ENCODE measurements at regions not wholly inside any gene's neighbourhood (a gene's known extent, or its start where the extent isn't known, plus 50 kb on each side); places are given as distances from the start of the nearest gene placed in this dataset.

DNA sequence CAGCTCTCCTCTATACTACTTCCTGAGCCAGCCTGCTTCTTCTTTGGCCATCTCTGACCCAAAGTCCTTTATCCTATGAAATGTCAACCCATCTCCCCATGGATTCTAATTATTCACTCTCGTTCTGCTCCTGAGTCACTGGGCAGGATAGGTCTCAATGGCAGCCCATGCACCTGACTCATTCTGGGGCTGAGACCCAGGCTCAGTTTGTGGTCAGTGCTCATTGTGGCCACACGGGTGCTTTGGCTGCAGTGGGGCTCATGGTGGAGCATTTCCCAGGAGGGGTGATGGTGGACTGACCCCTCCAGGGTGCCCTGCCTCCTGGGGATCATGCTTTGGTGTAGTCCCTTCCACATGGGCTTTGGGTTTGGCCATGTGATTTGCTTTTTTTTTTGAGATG is 154.8 kb upstream of the WSCD1 start:
- TF ChIP-seq TCF7 (CRISPR knock-in tag; IDR thresholded peaks at IDR 0.05; ENCODE audit: low read depth): no peak
- TF ChIP-seq, protein P1, sequence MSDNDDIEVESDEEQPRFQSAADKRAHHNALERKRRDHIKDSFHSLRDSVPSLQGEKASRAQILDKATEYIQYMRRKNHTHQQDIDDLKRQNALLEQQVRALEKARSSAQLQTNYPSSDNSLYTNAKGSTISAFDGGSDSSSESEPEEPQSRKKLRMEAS (CRISPR knock-in tag; IDR thresholded peaks at IDR 0.05): no peak
- TF ChIP-seq, protein P2, sequence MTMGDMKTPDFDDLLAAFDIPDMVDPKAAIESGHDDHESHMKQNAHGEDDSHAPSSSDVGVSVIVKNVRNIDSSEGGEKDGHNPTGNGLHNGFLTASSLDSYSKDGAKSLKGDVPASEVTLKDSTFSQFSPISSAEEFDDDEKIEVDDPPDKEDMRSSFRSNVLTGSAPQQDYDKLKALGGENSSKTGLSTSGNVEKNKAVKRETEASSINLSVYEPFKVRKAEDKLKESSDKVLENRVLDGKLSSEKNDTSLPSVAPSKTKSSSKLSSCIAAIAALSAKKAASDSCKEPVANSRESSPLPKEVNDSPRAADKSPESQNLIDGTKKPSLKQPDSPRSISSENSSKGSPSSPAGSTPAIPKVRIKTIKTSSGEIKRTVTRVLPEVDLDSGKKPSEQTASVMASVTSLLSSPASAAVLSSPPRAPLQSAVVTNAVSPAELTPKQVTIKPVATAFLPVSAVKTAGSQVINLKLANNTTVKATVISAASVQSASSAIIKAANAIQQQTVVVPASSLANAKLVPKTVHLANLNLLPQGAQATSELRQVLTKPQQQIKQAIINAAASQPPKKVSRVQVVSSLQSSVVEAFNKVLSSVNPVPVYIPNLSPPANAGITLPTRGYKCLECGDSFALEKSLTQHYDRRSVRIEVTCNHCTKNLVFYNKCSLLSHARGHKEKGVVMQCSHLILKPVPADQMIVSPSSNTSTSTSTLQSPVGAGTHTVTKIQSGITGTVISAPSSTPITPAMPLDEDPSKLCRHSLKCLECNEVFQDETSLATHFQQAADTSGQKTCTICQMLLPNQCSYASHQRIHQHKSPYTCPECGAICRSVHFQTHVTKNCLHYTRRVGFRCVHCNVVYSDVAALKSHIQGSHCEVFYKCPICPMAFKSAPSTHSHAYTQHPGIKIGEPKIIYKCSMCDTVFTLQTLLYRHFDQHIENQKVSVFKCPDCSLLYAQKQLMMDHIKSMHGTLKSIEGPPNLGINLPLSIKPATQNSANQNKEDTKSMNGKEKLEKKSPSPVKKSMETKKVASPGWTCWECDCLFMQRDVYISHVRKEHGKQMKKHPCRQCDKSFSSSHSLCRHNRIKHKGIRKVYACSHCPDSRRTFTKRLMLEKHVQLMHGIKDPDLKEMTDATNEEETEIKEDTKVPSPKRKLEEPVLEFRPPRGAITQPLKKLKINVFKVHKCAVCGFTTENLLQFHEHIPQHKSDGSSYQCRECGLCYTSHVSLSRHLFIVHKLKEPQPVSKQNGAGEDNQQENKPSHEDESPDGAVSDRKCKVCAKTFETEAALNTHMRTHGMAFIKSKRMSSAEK (CRISPR knock-in tag; IDR thresholded peaks at IDR 0.05; ENCODE audit: borderline replicate concordance): no peak
- no peak for TF ChIP-seq HMGA2 (CRISPR knock-in tag; IDR thresholded peaks at IDR 0.05)
- TF ChIP-seq MYBL2 (CRISPR knock-in tag; IDR thresholded peaks at IDR 0.05): no peak
- TF ChIP-seq FOXK1 (CRISPR knock-in tag; IDR thresholded peaks at IDR 0.05): no peak
- TF ChIP-seq, protein P3, sequence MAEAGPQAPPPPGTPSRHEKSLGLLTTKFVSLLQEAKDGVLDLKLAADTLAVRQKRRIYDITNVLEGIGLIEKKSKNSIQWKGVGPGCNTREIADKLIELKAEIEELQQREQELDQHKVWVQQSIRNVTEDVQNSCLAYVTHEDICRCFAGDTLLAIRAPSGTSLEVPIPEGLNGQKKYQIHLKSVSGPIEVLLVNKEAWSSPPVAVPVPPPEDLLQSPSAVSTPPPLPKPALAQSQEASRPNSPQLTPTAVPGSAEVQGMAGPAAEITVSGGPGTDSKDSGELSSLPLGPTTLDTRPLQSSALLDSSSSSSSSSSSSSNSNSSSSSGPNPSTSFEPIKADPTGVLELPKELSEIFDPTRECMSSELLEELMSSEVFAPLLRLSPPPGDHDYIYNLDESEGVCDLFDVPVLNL (CRISPR knock-in tag; IDR thresholded peaks at IDR 0.05; ENCODE audit: borderline replicate concordance, low read depth): no peak
- TF ChIP-seq, protein P4, sequence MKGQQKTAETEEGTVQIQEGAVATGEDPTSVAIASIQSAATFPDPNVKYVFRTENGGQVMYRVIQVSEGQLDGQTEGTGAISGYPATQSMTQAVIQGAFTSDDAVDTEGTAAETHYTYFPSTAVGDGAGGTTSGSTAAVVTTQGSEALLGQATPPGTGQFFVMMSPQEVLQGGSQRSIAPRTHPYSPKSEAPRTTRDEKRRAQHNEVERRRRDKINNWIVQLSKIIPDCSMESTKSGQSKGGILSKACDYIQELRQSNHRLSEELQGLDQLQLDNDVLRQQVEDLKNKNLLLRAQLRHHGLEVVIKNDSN (CRISPR knock-in tag; IDR thresholded peaks at IDR 0.05): no peak
- no peak for TF ChIP-seq RORB (CRISPR knock-in tag; IDR thresholded peaks at IDR 0.05)
- TF ChIP-seq, protein P5, sequence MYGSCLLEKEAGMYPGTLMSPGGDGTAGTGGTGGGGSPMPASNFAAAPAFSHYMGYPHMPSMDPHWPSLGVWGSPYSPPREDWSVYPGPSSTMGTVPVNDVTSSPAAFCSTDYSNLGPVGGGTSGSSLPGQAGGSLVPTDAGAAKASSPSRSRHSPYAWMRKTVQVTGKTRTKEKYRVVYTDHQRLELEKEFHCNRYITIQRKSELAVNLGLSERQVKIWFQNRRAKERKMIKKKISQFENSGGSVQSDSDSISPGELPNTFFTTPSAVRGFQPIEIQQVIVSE (CRISPR knock-in tag; IDR thresholded peaks at IDR 0.05; ENCODE audit: borderline replicate concordance): no peak
- no peak for TF ChIP-seq NR2C2 (CRISPR knock-in tag; IDR thresholded peaks at IDR 0.05)
- TF ChIP-seq, protein P6, sequence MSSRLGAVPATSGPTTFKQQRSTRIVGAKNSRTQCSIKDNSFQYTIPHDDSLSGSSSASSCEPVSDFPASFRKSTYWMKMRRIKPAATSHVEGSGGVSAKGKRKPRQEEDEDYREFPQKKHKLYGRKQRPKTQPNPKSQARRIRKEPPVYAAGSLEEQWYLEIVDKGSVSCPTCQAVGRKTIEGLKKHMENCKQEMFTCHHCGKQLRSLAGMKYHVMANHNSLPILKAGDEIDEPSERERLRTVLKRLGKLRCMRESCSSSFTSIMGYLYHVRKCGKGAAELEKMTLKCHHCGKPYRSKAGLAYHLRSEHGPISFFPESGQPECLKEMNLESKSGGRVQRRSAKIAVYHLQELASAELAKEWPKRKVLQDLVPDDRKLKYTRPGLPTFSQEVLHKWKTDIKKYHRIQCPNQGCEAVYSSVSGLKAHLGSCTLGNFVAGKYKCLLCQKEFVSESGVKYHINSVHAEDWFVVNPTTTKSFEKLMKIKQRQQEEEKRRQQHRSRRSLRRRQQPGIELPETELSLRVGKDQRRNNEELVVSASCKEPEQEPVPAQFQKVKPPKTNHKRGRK (CRISPR knock-in tag; IDR thresholded peaks at IDR 0.05; ENCODE audit: borderline replicate concordance): no peak
- TF ChIP-seq NR1H2 (CRISPR knock-in tag; IDR thresholded peaks at IDR 0.05): no peak
- TF ChIP-seq, protein P7, sequence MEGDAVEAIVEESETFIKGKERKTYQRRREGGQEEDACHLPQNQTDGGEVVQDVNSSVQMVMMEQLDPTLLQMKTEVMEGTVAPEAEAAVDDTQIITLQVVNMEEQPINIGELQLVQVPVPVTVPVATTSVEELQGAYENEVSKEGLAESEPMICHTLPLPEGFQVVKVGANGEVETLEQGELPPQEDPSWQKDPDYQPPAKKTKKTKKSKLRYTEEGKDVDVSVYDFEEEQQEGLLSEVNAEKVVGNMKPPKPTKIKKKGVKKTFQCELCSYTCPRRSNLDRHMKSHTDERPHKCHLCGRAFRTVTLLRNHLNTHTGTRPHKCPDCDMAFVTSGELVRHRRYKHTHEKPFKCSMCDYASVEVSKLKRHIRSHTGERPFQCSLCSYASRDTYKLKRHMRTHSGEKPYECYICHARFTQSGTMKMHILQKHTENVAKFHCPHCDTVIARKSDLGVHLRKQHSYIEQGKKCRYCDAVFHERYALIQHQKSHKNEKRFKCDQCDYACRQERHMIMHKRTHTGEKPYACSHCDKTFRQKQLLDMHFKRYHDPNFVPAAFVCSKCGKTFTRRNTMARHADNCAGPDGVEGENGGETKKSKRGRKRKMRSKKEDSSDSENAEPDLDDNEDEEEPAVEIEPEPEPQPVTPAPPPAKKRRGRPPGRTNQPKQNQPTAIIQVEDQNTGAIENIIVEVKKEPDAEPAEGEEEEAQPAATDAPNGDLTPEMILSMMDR (IDR thresholded peaks at IDR 0.05): no peak
- TF ChIP-seq, protein P8, sequence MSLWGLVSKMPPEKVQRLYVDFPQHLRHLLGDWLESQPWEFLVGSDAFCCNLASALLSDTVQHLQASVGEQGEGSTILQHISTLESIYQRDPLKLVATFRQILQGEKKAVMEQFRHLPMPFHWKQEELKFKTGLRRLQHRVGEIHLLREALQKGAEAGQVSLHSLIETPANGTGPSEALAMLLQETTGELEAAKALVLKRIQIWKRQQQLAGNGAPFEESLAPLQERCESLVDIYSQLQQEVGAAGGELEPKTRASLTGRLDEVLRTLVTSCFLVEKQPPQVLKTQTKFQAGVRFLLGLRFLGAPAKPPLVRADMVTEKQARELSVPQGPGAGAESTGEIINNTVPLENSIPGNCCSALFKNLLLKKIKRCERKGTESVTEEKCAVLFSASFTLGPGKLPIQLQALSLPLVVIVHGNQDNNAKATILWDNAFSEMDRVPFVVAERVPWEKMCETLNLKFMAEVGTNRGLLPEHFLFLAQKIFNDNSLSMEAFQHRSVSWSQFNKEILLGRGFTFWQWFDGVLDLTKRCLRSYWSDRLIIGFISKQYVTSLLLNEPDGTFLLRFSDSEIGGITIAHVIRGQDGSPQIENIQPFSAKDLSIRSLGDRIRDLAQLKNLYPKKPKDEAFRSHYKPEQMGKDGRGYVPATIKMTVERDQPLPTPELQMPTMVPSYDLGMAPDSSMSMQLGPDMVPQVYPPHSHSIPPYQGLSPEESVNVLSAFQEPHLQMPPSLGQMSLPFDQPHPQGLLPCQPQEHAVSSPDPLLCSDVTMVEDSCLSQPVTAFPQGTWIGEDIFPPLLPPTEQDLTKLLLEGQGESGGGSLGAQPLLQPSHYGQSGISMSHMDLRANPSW (CRISPR knock-in tag; conservative IDR thresholded peaks at IDR 0.05; ENCODE audit: low read depth): no peak
- Mint-ChIP-seq H3K9me3 (peaks cover 9% of the 10 kb centered on the region), H3K36me3 (no peaks in the 10 kb centered on the region), H3K27ac (no peak overlapping the region), H3K27me3 (ENCODE audit: low read depth) (peaks cover 21% of the 10 kb centered on the region), H3K4me1 (peaks cover 39% of the 10 kb centered on the region), H3K4me3 (no peak overlapping the region)
- CTCF ChIA-PET: interaction anchor here (0.5 kb wide), 1 partner anchor 18 kb away, joined by 6 read pairs; no protein-coding TSS in a partner anchor
- POLR2A ChIA-PET: no interaction called here
- DNase-seq (ENCODE audit: low spot score): no peak
- no peak for ATAC-seq
